BJ (cell line): ENCODE measurements at regions not wholly inside any gene's neighbourhood (a gene's known extent, or its start where the extent isn't known, plus 50 kb on each side); places are given as distances from the start of the nearest gene placed in this dataset.

ENCODE experiments used
- CTCF ChIA-PET: fragments of 350-600 bp; formaldehyde crosslinking; extraction: SDS; loops from one replicate; lab custom pipeline; 2021; ENCODE audit warnings: antibody characterized with exemption, inconsistent platforms; lab: Yijun Ruan, JAX
- POLR2A ChIA-PET: fragments of 300-600 bp; sonication (Branson Sonifier 250); formaldehyde crosslinking; extraction: SDS; loops from one replicate; lab custom pipeline; 2021; ENCODE audit warnings: antibody characterized with exemption; lab: Charles Lee
- DNase-seq: peaks from one replicate; pipeline ENCODE4 v3.0.0-alpha.2; 2011; ENCODE audit warnings: low read depth
- H3K27me3 ChIP-seq: 2 replicates; pipeline ENCODE4 v1.6.0; 2011; ENCODE audit warnings: low read length; ENCODE audit not compliant: control insufficient read depth, insufficient read depth
- H3K36me3 ChIP-seq: 2 replicates; pipeline ENCODE4 v1.5.1; 2011; ENCODE audit warnings: low read length; ENCODE audit not compliant: control insufficient read depth, insufficient read depth
- H3K4me3 ChIP-seq: 2 replicates; pipeline ENCODE4 v1.5.1; 2011; ENCODE audit warnings: low read depth, mild to moderate bottlenecking, control low read depth, low read length
- CTCF ChIP-seq: IDR thresholded peaks from 2 replicates; pipeline ENCODE4 v1.5.1; 2011; ENCODE audit warnings: low read depth, mild to moderate bottlenecking, control low read depth, inconsistent platforms, low read length, moderate library complexity; ENCODE audit not compliant: insufficient read depth

GRCh38 chr1:163789911-163790310, 468.2 kb downstream of the NUF2 start:
- no peaks in the 10 kb centered on the region for H3K36me3 ChIP-seq
- H3K4me3 ChIP-seq, result no peak overlapping the region
- no peaks in the 10 kb centered on the region for H3K27me3 ChIP-seq
- ChIA-PET POLR2A (no interaction called here), CTCF (no interaction called here)
- no peak for DNase-seq
- TF ChIP-seq CTCF, result no peak

- POLR2A ChIA-PET, result no interaction called here
- DNase-seq, result no peak
- Histone ChIP-seq H3K27me3 (no peaks in the 10 kb centered on the region), H3K4me3 (no peak overlapping the region), H3K36me3 (no peaks in the 10 kb centered on the region)
- TF ChIP-seq CTCF, result no peak
- CTCF ChIA-PET, result no interaction called here
Observed at GRCh38 chr1:163794551-163794950, 472.8 kb downstream of the NUF2 start.

- DNase-seq, result peak; percentile 23
- Histone ChIP-seq H3K4me3 (no peak overlapping the region), H3K27me3 (no peaks in the 10 kb centered on the region), H3K36me3 (no peaks in the 10 kb centered on the region)
- CTCF ChIA-PET, result interaction anchor here (0.6 to 0.9 kb wide), 2 partner anchors 13 to 1338 kb away, joined by 3 to 4 read pairs; no protein-coding TSS in a partner anchor
- POLR2A ChIA-PET, result no interaction called here
- no peak for TF ChIP-seq CTCF
Observed at GRCh38 chr1:163796394-163796821, 474.7 kb downstream of the NUF2 start.

- ChIA-PET POLR2A (no interaction called here), CTCF (no interaction called here)
- no peak for DNase-seq
- Histone ChIP-seq H3K36me3 (no peaks in the 10 kb centered on the region), H3K27me3 (no peaks in the 10 kb centered on the region), H3K4me3 (no peak overlapping the region)
- no peak for TF ChIP-seq CTCF
Observed at GRCh38 chr1:163797816-163798215, 476.1 kb downstream of the NUF2 start.

GRCh38 chr1:163799190-163799805, 477.5 kb downstream of the NUF2 start:
- ChIA-PET POLR2A (no interaction called here), CTCF (no interaction called here)
- TF ChIP-seq CTCF, result no peak
- DNase-seq, result no peak
- Histone ChIP-seq H3K36me3 (no peaks in the 10 kb centered on the region), H3K4me3 (no peak overlapping the region), H3K27me3 (no peaks in the 10 kb centered on the region; the same call in 1 of the 2 replicates)
